ENCODE measurements at regions not wholly inside any gene's neighbourhood (a gene's known extent, or its start where the extent isn't known, plus 50 kb on each side); places are given as distances from the start of the nearest gene placed in this dataset.

- no peaks in the 10 kb centered on the region for H3K9me3 ChIP-seq (ENCODE audit: control insufficient read depth in 2 of 2, low read length in 2 of 2)
- H3K4me1 ChIP-seq (ENCODE audit: control insufficient read depth, insufficient read depth, low read length, poor library complexity, severe bottlenecking), result peaks cover 8% of the 10 kb centered on the region
- DNase-seq (no peak), ATAC-seq (ENCODE audit: low read depth in 2 of 2) (no peak)
- H3K27ac Mint-ChIP-seq, result no peak overlapping the region
- H3K9me3 Mint-ChIP-seq, result peaks cover 0 to 5% (median 0%) of the 10 kb centered on the region in 7 donors
- H3K27me3 Mint-ChIP-seq, result peaks cover 4% of the 10 kb centered on the region
- H3K36me3 ChIP-seq (ENCODE audit: control insufficient read depth, insufficient read depth, low read length), result no peaks in the 10 kb centered on the region
- H3K4me1 Mint-ChIP-seq, result peaks cover 8 to 25% (median 12%) of the 10 kb centered on the region in 4 donors
- H3K4me3 ChIP-seq (ENCODE audit: low read depth, low read length), result no peak overlapping the region
- no peak overlapping the region for H3K27ac ChIP-seq (ENCODE audit: insufficient read depth, low read length, poor library complexity, severe bottlenecking)
- no peak overlapping the region for H3K4me3 Mint-ChIP-seq
- no peaks in the 10 kb centered on the region for H3K27me3 ChIP-seq (ENCODE audit: control insufficient read depth, insufficient read depth, low read length)
- no peaks in the 10 kb centered on the region for H3K36me3 Mint-ChIP-seq
Observed at GRCh38 chrX:25069209-25069608, 53.4 kb upstream of the ARX start.

- Mint-ChIP-seq H3K4me1 (peaks cover 8 to 25% (median 12%) of the 10 kb centered on the region in 4 donors), H3K27ac (peak overlapping the region; percentile 43 to 82 (median 77)), H3K4me3 (peak overlapping the region; percentile 65 to 87 (median 78)), H3K27me3 (peaks cover 4% of the 10 kb centered on the region), H3K36me3 (no peaks in the 10 kb centered on the region), H3K9me3 (peaks cover 0 to 5% (median 0%) of the 10 kb centered on the region in 7 donors)
- DNase-seq (peak in 1 of 3 donors; percentile 32), ATAC-seq (ENCODE audit: low read depth in 2 of 2) (no peak)
- Histone ChIP-seq H3K27ac (ENCODE audit: insufficient read depth, low read length, poor library complexity, severe bottlenecking) (peak overlapping the region; percentile 41), H3K36me3 (ENCODE audit: control insufficient read depth, insufficient read depth, low read length) (no peaks in the 10 kb centered on the region), H3K4me3 (ENCODE audit: low read depth, low read length) (peak overlapping the region; percentile 64), H3K27me3 (ENCODE audit: control insufficient read depth, insufficient read depth, low read length) (no peaks in the 10 kb centered on the region), H3K4me1 (ENCODE audit: control insufficient read depth, insufficient read depth, low read length, poor library complexity, severe bottlenecking) (peaks cover 8% of the 10 kb centered on the region), H3K9me3 (ENCODE audit: control insufficient read depth in 2 of 2, low read length in 2 of 2) (no peaks in the 10 kb centered on the region)
Observed at GRCh38 chrX:25068340-25068739, 52.6 kb upstream of the ARX start.

- H3K27me3 Mint-ChIP-seq, result peaks cover 4% of the 10 kb centered on the region
- DNase-seq (peak in 2 of 3 donors; percentile 10 to 46), ATAC-seq (ENCODE audit: low read depth in 2 of 2) (peak in 1 of 2 donors; percentile 37)
- H3K4me3 Mint-ChIP-seq, result peak overlapping the region; percentile 65 to 87 (median 78)
- H3K9me3 Mint-ChIP-seq, result peaks cover 0 to 5% (median 0%) of the 10 kb centered on the region in 7 donors
- Histone ChIP-seq H3K4me1 (ENCODE audit: control insufficient read depth, insufficient read depth, low read length, poor library complexity, severe bottlenecking) (peaks cover 8% of the 10 kb centered on the region), H3K4me3 (ENCODE audit: low read depth, low read length) (peak overlapping the region; percentile 64), H3K27me3 (ENCODE audit: control insufficient read depth, insufficient read depth, low read length) (no peaks in the 10 kb centered on the region), H3K36me3 (ENCODE audit: control insufficient read depth, insufficient read depth, low read length) (no peaks in the 10 kb centered on the region), H3K9me3 (ENCODE audit: control insufficient read depth in 2 of 2, low read length in 2 of 2) (no peaks in the 10 kb centered on the region), H3K27ac (ENCODE audit: insufficient read depth, low read length, poor library complexity, severe bottlenecking) (peak overlapping the region; percentile 41)
- peak overlapping the region; percentile 63 to 82 (median 77) for H3K27ac Mint-ChIP-seq
- no peaks in the 10 kb centered on the region for H3K36me3 Mint-ChIP-seq
- peaks cover 8 to 25% (median 12%) of the 10 kb centered on the region in 4 donors for H3K4me1 Mint-ChIP-seq
Observed at GRCh38 chrX:25067271-25068172, 51.8 kb upstream of the ARX start.

GRCh38 chrX:25066131-25066530 is 50.4 kb upstream of the ARX start:
- H3K9me3 ChIP-seq (ENCODE audit: control insufficient read depth in 2 of 2, low read length in 2 of 2), result no peaks in the 10 kb centered on the region
- peaks cover 0 to 5% (median 0%) of the 10 kb centered on the region in 7 donors for H3K9me3 Mint-ChIP-seq
- H3K27ac Mint-ChIP-seq, result no peak overlapping the region
- no peak for DNase-seq
- peak overlapping the region in 1 of 4 donors; percentile 32 for H3K4me3 Mint-ChIP-seq
- peaks cover 8% of the 10 kb centered on the region for H3K4me1 ChIP-seq (ENCODE audit: control insufficient read depth, insufficient read depth, low read length, poor library complexity, severe bottlenecking)
- H3K36me3 Mint-ChIP-seq, result no peaks in the 10 kb centered on the region
- no peak overlapping the region for H3K27ac ChIP-seq (ENCODE audit: insufficient read depth, low read length, poor library complexity, severe bottlenecking)
- H3K27me3 Mint-ChIP-seq, result peaks cover 4% of the 10 kb centered on the region
- no peak overlapping the region for H3K4me3 ChIP-seq (ENCODE audit: low read depth, low read length)
- peaks cover 8 to 25% (median 12%) of the 10 kb centered on the region in 4 donors for H3K4me1 Mint-ChIP-seq
- no peak for ATAC-seq (ENCODE audit: low read depth in 2 of 2)
- no peaks in the 10 kb centered on the region for H3K27me3 ChIP-seq (ENCODE audit: control insufficient read depth, insufficient read depth, low read length)
- no peaks in the 10 kb centered on the region for H3K36me3 ChIP-seq (ENCODE audit: control insufficient read depth, insufficient read depth, low read length)
